Esophagus mucosa (tissue), 1 donor: ENCODE measurements at regions not wholly inside any gene's neighbourhood (a gene's known extent, or its start where the extent isn't known, plus 50 kb on each side); places are given as distances from the start of the nearest gene placed in this dataset.
"Not testable (repeated sequence)": the region's sequence is repeated elsewhere in the genome, so short reads cannot be mapped to it uniquely, and the experiment has no call there.

Experiments used
- ATAC-seq: fragments of 200-7000 bp; cut with Tn5 transposase; one replicate; pipeline ENCODE4 v1.9.1; 2020
- donor health status: DM: yes; HTN: yes; CAD: no.

- ATAC-seq = no peak
Measured at GRCh38 chr5:32534041-32534440, 51.3 kb upstream of the SUB1 start.

- ATAC-seq = peak; percentile 85
Measured at GRCh38 chr5:32531885-32532520, 53.4 kb upstream of the SUB1 start.

- ATAC-seq = not testable (repeated sequence)
Measured at GRCh38 chr5:32527321-32527720, 58.0 kb upstream of the SUB1 start.

- ATAC-seq = no peak
Measured at GRCh38 chr5:32526810-32527209, 58.5 kb upstream of the SUB1 start.

- peak; percentile 56 for ATAC-seq
Measured at GRCh38 chr5:32523625-32524024, 61.7 kb upstream of the SUB1 start.

- peak; percentile 92 for ATAC-seq
Measured at GRCh38 chr5:32522429-32523143, 62.8 kb upstream of the SUB1 start.

GRCh38 chr5:32521481-32521880, 63.9 kb upstream of the SUB1 start:
- ATAC-seq = no peak

GRCh38 chr5:32520972-32521371, 64.4 kb upstream of the SUB1 start:
- ATAC-seq = no peak

GRCh38 chr5:32520356-32520755, 65.0 kb upstream of the SUB1 start:
- no peak for ATAC-seq

GRCh38 chr5:32519508-32519907, 65.8 kb upstream of the SUB1 start:
- ATAC-seq = no peak

GRCh38 chr5:32514806-32515205, 70.3 kb upstream of the ZFR start:
- no peak for ATAC-seq

- ATAC-seq = peak; percentile 22
Measured at GRCh38 chr5:32512926-32513325, 68.4 kb upstream of the ZFR start.

GRCh38 chr5:32511776-32512374, 67.3 kb upstream of the ZFR start:
- no peak for ATAC-seq

GRCh38 chr5:32510860-32511259, 66.3 kb upstream of the ZFR start:
- ATAC-seq = no peak

GRCh38 chr5:32508806-32509805, 64.6 kb upstream of the ZFR start:
- ATAC-seq = peak; percentile 35

- ATAC-seq = peak; percentile 43
Measured at GRCh38 chr5:32507738-32508434, 63.3 kb upstream of the ZFR start.

- ATAC-seq = peak; percentile 6
Measured at GRCh38 chr5:32506799-32507198, 62.3 kb upstream of the ZFR start.

GRCh38 chr5:32506201-32506661, 61.7 kb upstream of the ZFR start:
- no peak for ATAC-seq

- ATAC-seq = no peak
Measured at GRCh38 chr5:32505756-32506155, 61.2 kb upstream of the ZFR start.

- no peak for ATAC-seq
Measured at GRCh38 chr5:32504989-32505596, 60.6 kb upstream of the ZFR start.

GRCh38 chr5:32504329-32504988, 59.9 kb upstream of the ZFR start:
- no peak for ATAC-seq
